ENCODE measurements at regions not wholly inside any gene's neighbourhood (a gene's known extent, or its start where the extent isn't known, plus 50 kb on each side); places are given as distances from the start of the nearest gene placed in this dataset.

- TF ChIP-seq CTCF (IDR thresholded peaks at IDR 0.05) (no peak), POLR2A (IDR thresholded peaks at IDR 0.05) (no peak)
Measured at GRCh38 chr15:62988701-62989100, 53.8 kb upstream of the TPM1 start.

Measured in heart left ventricle (tissue), 13 donors.